T-helper 2 cell treated with Interferon-gamma antibody and Interleukin-4, amounts not matched to agents 5 μg/mL and 100 μg/mL, for 36 hours (primary cell): ENCODE measurements at regions not wholly inside any gene's neighbourhood (a gene's known extent, or its start where the extent isn't known, plus 50 kb on each side); places are given as distances from the start of the nearest gene placed in this dataset.

Experiments
- DNase-seq: peaks from one replicate; pipeline ENCODE4 v3.0.0; 2021; ENCODE audit warnings: low spot score
- H3K27ac Mint-ChIP-seq: one replicate; pipeline ENCODE4 v1.8.0; 2021; ENCODE audit warnings: mild to moderate bottlenecking, mixed read lengths
- H3K27me3 Mint-ChIP-seq: one replicate; pipeline ENCODE4 v1.8.0; 2021; ENCODE audit warnings: low read depth, mixed read lengths
- H3K36me3 Mint-ChIP-seq: one replicate; pipeline ENCODE4 v1.8.0; 2021; ENCODE audit warnings: low read depth, mixed read lengths
- H3K4me1 Mint-ChIP-seq: one replicate; pipeline ENCODE4 v1.8.0; 2021; ENCODE audit warnings: low read depth, mixed read lengths
- H3K4me3 Mint-ChIP-seq: one replicate; pipeline ENCODE4 v1.8.0; 2022; ENCODE audit warnings: mild to moderate bottlenecking, moderate library complexity, mixed read lengths
- H3K9me3 Mint-ChIP-seq: one replicate; pipeline ENCODE4 v1.8.0; 2021; ENCODE audit warnings: mixed read lengths

- H3K9me3 Mint-ChIP-seq: no peaks in the 10 kb centered on the region
- H3K27ac Mint-ChIP-seq: no peak overlapping the region
- H3K4me3 Mint-ChIP-seq: no peak overlapping the region
- no peaks in the 10 kb centered on the region for H3K27me3 Mint-ChIP-seq
- peaks cover 6% of the 10 kb centered on the region for H3K4me1 Mint-ChIP-seq
- DNase-seq: no peak
- H3K36me3 Mint-ChIP-seq: no peaks in the 10 kb centered on the region
Observed at GRCh38 chr14:101123618-101124510, 220.3 kb upstream of the RTL1 start.

GRCh38 chr14:101124815-101125214 lies 221.3 kb upstream of the RTL1 start:
- Mint-ChIP-seq H3K36me3 (no peaks in the 10 kb centered on the region), H3K27me3 (no peaks in the 10 kb centered on the region), H3K27ac (no peak overlapping the region), H3K4me1 (peaks cover 6% of the 10 kb centered on the region), H3K4me3 (no peak overlapping the region), H3K9me3 (no peaks in the 10 kb centered on the region)
- DNase-seq: no peak

- Mint-ChIP-seq H3K27me3 (no peaks in the 10 kb centered on the region), H3K27ac (no peak overlapping the region), H3K9me3 (no peaks in the 10 kb centered on the region), H3K36me3 (no peaks in the 10 kb centered on the region), H3K4me3 (no peak overlapping the region), H3K4me1 (peaks cover 6% of the 10 kb centered on the region)
- DNase-seq: no peak
Observed at GRCh38 chr14:101125313-101125712, 221.8 kb upstream of the RTL1 start.

GRCh38 chr14:101125719-101126651 lies 222.5 kb upstream of the RTL1 start:
- no peaks in the 10 kb centered on the region for H3K27me3 Mint-ChIP-seq
- no peak overlapping the region for H3K27ac Mint-ChIP-seq
- no peak for DNase-seq
- no peak overlapping the region for H3K4me3 Mint-ChIP-seq
- H3K9me3 Mint-ChIP-seq: no peaks in the 10 kb centered on the region
- no peaks in the 10 kb centered on the region for H3K36me3 Mint-ChIP-seq
- H3K4me1 Mint-ChIP-seq: peaks cover under 1% of the 10 kb centered on the region

GRCh38 chr14:101126731-101127130 lies 223.2 kb upstream of the RTL1 start:
- no peaks in the 10 kb centered on the region for H3K36me3 Mint-ChIP-seq
- H3K27me3 Mint-ChIP-seq: no peaks in the 10 kb centered on the region
- no peak overlapping the region for H3K4me3 Mint-ChIP-seq
- no peaks in the 10 kb centered on the region for H3K9me3 Mint-ChIP-seq
- no peaks in the 10 kb centered on the region for H3K4me1 Mint-ChIP-seq
- DNase-seq: peak; percentile 1
- no peak overlapping the region for H3K27ac Mint-ChIP-seq

- no peak overlapping the region for H3K27ac Mint-ChIP-seq
- H3K36me3 Mint-ChIP-seq: no peaks in the 10 kb centered on the region
- no peaks in the 10 kb centered on the region for H3K27me3 Mint-ChIP-seq
- H3K9me3 Mint-ChIP-seq: no peaks in the 10 kb centered on the region
- no peak overlapping the region for H3K4me3 Mint-ChIP-seq
- no peaks in the 10 kb centered on the region for H3K4me1 Mint-ChIP-seq
- no peak for DNase-seq
Observed at GRCh38 chr14:101127224-101127623, 223.7 kb upstream of the RTL1 start.

GRCh38 chr14:101128478-101129321 lies 225.2 kb upstream of the RTL1 start:
- H3K9me3 Mint-ChIP-seq: no peaks in the 10 kb centered on the region
- no peaks in the 10 kb centered on the region for H3K4me1 Mint-ChIP-seq
- DNase-seq: no peak
- no peaks in the 10 kb centered on the region for H3K36me3 Mint-ChIP-seq
- H3K4me3 Mint-ChIP-seq: no peak overlapping the region
- no peak overlapping the region for H3K27ac Mint-ChIP-seq
- H3K27me3 Mint-ChIP-seq: no peaks in the 10 kb centered on the region

- no peaks in the 10 kb centered on the region for H3K27me3 Mint-ChIP-seq
- no peak overlapping the region for H3K4me3 Mint-ChIP-seq
- H3K36me3 Mint-ChIP-seq: no peaks in the 10 kb centered on the region
- no peak overlapping the region for H3K27ac Mint-ChIP-seq
- no peak for DNase-seq
- H3K9me3 Mint-ChIP-seq: no peaks in the 10 kb centered on the region
- H3K4me1 Mint-ChIP-seq: peaks cover 4% of the 10 kb centered on the region
Observed at GRCh38 chr14:101129521-101130167, 226.1 kb upstream of the RTL1 start.

- no peak overlapping the region for H3K4me3 Mint-ChIP-seq
- H3K27me3 Mint-ChIP-seq: no peaks in the 10 kb centered on the region
- peaks cover 4% of the 10 kb centered on the region for H3K4me1 Mint-ChIP-seq
- DNase-seq: peak; percentile 2
- H3K36me3 Mint-ChIP-seq: no peaks in the 10 kb centered on the region
- H3K27ac Mint-ChIP-seq: no peak overlapping the region
- no peaks in the 10 kb centered on the region for H3K9me3 Mint-ChIP-seq
Observed at GRCh38 chr14:101130861-101131260, 227.3 kb upstream of the RTL1 start.

GRCh38 chr14:101131451-101131916 lies 228.0 kb upstream of the RTL1 start:
- no peak overlapping the region for H3K27ac Mint-ChIP-seq
- no peak overlapping the region for H3K4me3 Mint-ChIP-seq
- no peaks in the 10 kb centered on the region for H3K27me3 Mint-ChIP-seq
- DNase-seq: no peak
- no peaks in the 10 kb centered on the region for H3K9me3 Mint-ChIP-seq
- H3K36me3 Mint-ChIP-seq: no peaks in the 10 kb centered on the region
- H3K4me1 Mint-ChIP-seq: peaks cover 4% of the 10 kb centered on the region

GRCh38 chr14:101132051-101132571 lies 228.6 kb upstream of the RTL1 start:
- Mint-ChIP-seq H3K36me3 (no peaks in the 10 kb centered on the region), H3K4me3 (no peak overlapping the region), H3K4me1 (peaks cover 4% of the 10 kb centered on the region), H3K27ac (no peak overlapping the region), H3K9me3 (no peaks in the 10 kb centered on the region), H3K27me3 (no peaks in the 10 kb centered on the region)
- DNase-seq: peak; percentile 1

GRCh38 chr14:101132588-101132987 lies 229.1 kb upstream of the RTL1 start:
- H3K4me1 Mint-ChIP-seq: peaks cover 4% of the 10 kb centered on the region
- no peak overlapping the region for H3K4me3 Mint-ChIP-seq
- DNase-seq: no peak
- H3K27me3 Mint-ChIP-seq: no peaks in the 10 kb centered on the region
- no peaks in the 10 kb centered on the region for H3K36me3 Mint-ChIP-seq
- H3K27ac Mint-ChIP-seq: no peak overlapping the region
- no peaks in the 10 kb centered on the region for H3K9me3 Mint-ChIP-seq

GRCh38 chr14:101133068-101133467 lies 229.5 kb upstream of the RTL1 start:
- DNase-seq: no peak
- Mint-ChIP-seq H3K36me3 (no peaks in the 10 kb centered on the region), H3K9me3 (no peaks in the 10 kb centered on the region), H3K4me3 (no peak overlapping the region), H3K4me1 (peaks cover 4% of the 10 kb centered on the region), H3K27me3 (no peaks in the 10 kb centered on the region), H3K27ac (no peak overlapping the region)
